LNCAP (cell line): ENCODE measurements at regions not wholly inside any gene's neighbourhood (a gene's known extent, or its start where the extent isn't known, plus 50 kb on each side); places are given as distances from the start of the nearest gene placed in this dataset.

Experiments
- CTCF ChIP-seq: fragments of 450-650 bp; IDR thresholded peaks from 2 replicates; pipeline ENCODE4 v1.5.1; 2017; ENCODE audit warnings: mild to moderate bottlenecking

GRCh38 chr18:27461957-27462356, 276.8 kb upstream of the CHST9 start:
- no peak for TF ChIP-seq CTCF

- TF ChIP-seq CTCF, result no peak
Measured at GRCh38 chr18:27449104-27449503, 264.0 kb upstream of the CHST9 start.

- no peak for TF ChIP-seq CTCF
Measured at GRCh38 chr18:27447930-27448329, 262.8 kb upstream of the CHST9 start.

- no peak for TF ChIP-seq CTCF
Measured at GRCh38 chr18:27447451-27447881, 262.4 kb upstream of the CHST9 start.

GRCh38 chr18:27430595-27430994, 245.5 kb upstream of the CHST9 start:
- TF ChIP-seq CTCF, result no peak

GRCh38 chr18:27428716-27429475, 243.8 kb upstream of the CHST9 start:
- no peak for TF ChIP-seq CTCF

- no peak for TF ChIP-seq CTCF
Measured at GRCh38 chr18:27428120-27428519, 243.0 kb upstream of the CHST9 start.

GRCh38 chr18:27423581-27423980, 238.5 kb upstream of the CHST9 start:
- no peak for TF ChIP-seq CTCF
